OCI-LY1 (cell line): ENCODE measurements at regions not wholly inside any gene's neighbourhood (a gene's known extent, or its start where the extent isn't known, plus 50 kb on each side); places are given as distances from the start of the nearest gene placed in this dataset.
A peak's percentile ranks its signal among the peaks of the same experiment; 100 is the strongest.

Experiments used
- H2AFZ ChIP-seq: fragments of 200-600 bp; sonication (generic), shearing (Covaris generic); 2 replicates; pipeline ENCODE4 v1.6.0; 2014; ENCODE audit warnings: antibody characterized with exemption, mild to moderate bottlenecking, low read length
- H3F3A ChIP-seq: fragments of 200-600 bp; sonication (generic), shearing (Covaris generic); 2 replicates; pipeline ENCODE4 v1.6.0; 2014; ENCODE audit warnings: mild to moderate bottlenecking, antibody characterized with exemption, low read length, moderate library complexity; ENCODE audit not compliant: insufficient read depth
- H3K27ac ChIP-seq: fragments of 200-600 bp; sonication (generic); 2 replicates; pipeline ENCODE4 v1.5.1; 2014; ENCODE audit warnings: low read length, mixed run types, mild to moderate bottlenecking, low read depth; ENCODE audit not compliant: poor library complexity, severe bottlenecking
- H3K27me3 ChIP-seq: fragments of 200-600 bp; sonication (generic); 2 replicates; pipeline ENCODE4 v1.6.0; 2014; ENCODE audit warnings: antibody characterized with exemption, mild to moderate bottlenecking, low read length, moderate library complexity; ENCODE audit not compliant: insufficient read depth
- H3K36me3 ChIP-seq: fragments of 200-600 bp; sonication (generic); 2 replicates; pipeline ENCODE4 v1.6.1; 2014; ENCODE audit warnings: mild to moderate bottlenecking, antibody characterized with exemption, low read length, moderate library complexity, mixed read lengths; ENCODE audit not compliant: insufficient read depth
- H3K4me1 ChIP-seq: fragments of 200-600 bp; sonication (generic); 2 replicates; pipeline ENCODE4 v1.5.1; 2014; ENCODE audit warnings: mild to moderate bottlenecking, low read length, moderate library complexity; ENCODE audit not compliant: insufficient read depth, severe bottlenecking
- H3K4me2 ChIP-seq: fragments of 200-600 bp; sonication (generic), shearing (Covaris generic); 2 replicates; pipeline ENCODE4 v1.6.1; 2014; ENCODE audit warnings: low read length
- H3K4me3 ChIP-seq: fragments of 200-600 bp; sonication (generic); 2 replicates; pipeline ENCODE4 v1.5.1; 2014; ENCODE audit warnings: low read length, low read depth, mild to moderate bottlenecking, mixed read lengths; ENCODE audit not compliant: poor library complexity, severe bottlenecking
- H3K79me2 ChIP-seq: fragments of 200-600 bp; shearing (Covaris generic); 2 replicates; pipeline ENCODE4 v1.6.1; 2016; ENCODE audit warnings: mixed run types, low read length, mixed read lengths; ENCODE audit not compliant: insufficient read depth
- H3K9ac ChIP-seq: fragments of 200-600 bp; sonication (generic), shearing (Covaris generic); 2 replicates; pipeline ENCODE4 v1.6.1; 2014; ENCODE audit warnings: mild to moderate bottlenecking, low read length, mixed read lengths
- H3K9me2 ChIP-seq: fragments of 200-600 bp; sonication (generic), shearing (Covaris generic); 2 replicates; pipeline ENCODE4 v1.6.1; 2014; ENCODE audit warnings: low read depth, mild to moderate bottlenecking, low read length, mixed read lengths
- H3K9me3 ChIP-seq: fragments of 200-600 bp; shearing (Covaris generic); 2 replicates; pipeline ENCODE4 v1.6.1; 2014; ENCODE audit warnings: low read length, mixed read lengths
- H4K20me1 ChIP-seq: fragments of 200-600 bp; sonication (generic), shearing (Covaris generic); 2 replicates; pipeline ENCODE4 v1.6.0; 2016; ENCODE audit warnings: mild to moderate bottlenecking, low read length; ENCODE audit not compliant: insufficient read depth
- EZH2 ChIP-seq: fragments of 200-600 bp; sonication (generic), shearing (Covaris generic); IDR thresholded peaks from 2 replicates; pipeline ENCODE4 v1.8.0; 2017; ENCODE audit warnings: borderline replicate concordance, mixed run types, mild to moderate bottlenecking, antibody characterized with exemption, low read length, moderate library complexity, mixed read lengths
- TF ChIP-seq, protein P1 (sequence below): fragments of 200-600 bp; sonication (generic), shearing (Covaris generic); IDR thresholded peaks from 2 replicates; pipeline ENCODE4 v1.5.1; 2017; ENCODE audit warnings: mild to moderate bottlenecking, antibody characterized with exemption, low read length, moderate library complexity, mixed read lengths

DNA sequence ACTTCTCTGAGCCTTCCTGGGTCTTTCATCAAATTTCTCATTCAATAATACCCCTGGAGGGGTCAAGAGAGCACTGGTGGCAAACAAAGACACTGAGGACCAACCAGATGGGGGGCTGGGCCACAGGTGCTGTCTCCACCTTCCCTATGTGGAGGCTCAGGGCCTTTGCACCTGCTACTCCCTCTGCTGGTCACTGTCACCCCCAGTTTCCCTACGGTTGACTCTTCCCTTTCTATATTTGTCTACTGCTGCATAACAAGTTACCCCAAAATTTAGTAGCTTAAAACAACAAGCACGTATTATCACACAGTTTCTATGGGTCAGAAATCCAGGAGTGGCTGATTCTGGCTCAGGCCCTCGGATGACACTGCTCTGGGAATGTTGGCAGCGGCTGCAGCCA lies 138.8 kb upstream of the RUNX3 start:
- Histone ChIP-seq H3K4me2 (no peak overlapping the region), H3K79me2 (no peaks in the 10 kb centered on the region), H3K4me1 (no peaks in the 10 kb centered on the region), H4K20me1 (no peaks in the 10 kb centered on the region), H2AFZ (no peak overlapping the region), H3K36me3 (no peaks in the 10 kb centered on the region), H3K9ac (no peak overlapping the region), H3K4me3 (no peak overlapping the region), H3K27ac (no peak overlapping the region), H3K9me3 (no peaks in the 10 kb centered on the region), H3F3A (no peaks in the 10 kb centered on the region), H3K9me2 (no peaks in the 10 kb centered on the region), H3K27me3 (peaks cover 8% of the 10 kb centered on the region; the same call in 1 of the 2 replicates)
- no peak for TF ChIP-seq EZH2
- TF ChIP-seq, protein P1, sequence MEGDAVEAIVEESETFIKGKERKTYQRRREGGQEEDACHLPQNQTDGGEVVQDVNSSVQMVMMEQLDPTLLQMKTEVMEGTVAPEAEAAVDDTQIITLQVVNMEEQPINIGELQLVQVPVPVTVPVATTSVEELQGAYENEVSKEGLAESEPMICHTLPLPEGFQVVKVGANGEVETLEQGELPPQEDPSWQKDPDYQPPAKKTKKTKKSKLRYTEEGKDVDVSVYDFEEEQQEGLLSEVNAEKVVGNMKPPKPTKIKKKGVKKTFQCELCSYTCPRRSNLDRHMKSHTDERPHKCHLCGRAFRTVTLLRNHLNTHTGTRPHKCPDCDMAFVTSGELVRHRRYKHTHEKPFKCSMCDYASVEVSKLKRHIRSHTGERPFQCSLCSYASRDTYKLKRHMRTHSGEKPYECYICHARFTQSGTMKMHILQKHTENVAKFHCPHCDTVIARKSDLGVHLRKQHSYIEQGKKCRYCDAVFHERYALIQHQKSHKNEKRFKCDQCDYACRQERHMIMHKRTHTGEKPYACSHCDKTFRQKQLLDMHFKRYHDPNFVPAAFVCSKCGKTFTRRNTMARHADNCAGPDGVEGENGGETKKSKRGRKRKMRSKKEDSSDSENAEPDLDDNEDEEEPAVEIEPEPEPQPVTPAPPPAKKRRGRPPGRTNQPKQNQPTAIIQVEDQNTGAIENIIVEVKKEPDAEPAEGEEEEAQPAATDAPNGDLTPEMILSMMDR, result peak; percentile 12; the same call in 1 of the 2 replicates

DNA sequence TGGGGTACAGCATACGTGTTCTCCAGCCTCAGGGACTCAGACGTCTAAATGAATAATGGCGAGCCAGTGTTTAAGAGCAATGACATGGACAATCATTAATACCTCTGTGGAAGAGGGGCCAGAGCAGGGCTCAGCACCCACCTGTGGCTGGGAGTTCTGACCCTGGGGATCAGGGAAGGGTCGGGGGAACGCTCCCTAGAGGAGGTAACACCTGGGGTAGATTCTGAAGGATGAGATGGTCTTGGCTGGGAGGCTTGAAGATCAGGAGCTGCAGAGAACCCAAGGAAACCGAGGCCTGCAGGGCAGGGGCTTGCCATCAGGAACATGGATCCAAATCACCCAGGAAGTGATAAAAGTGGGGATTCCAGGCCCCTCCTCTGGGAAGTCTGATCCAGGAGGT lies 138.2 kb upstream of the RUNX3 start:
- H4K20me1 ChIP-seq, result no peaks in the 10 kb centered on the region
- TF ChIP-seq, protein P1, result no peak
- no peak for TF ChIP-seq EZH2
- H3K4me2 ChIP-seq, result no peak overlapping the region
- no peak overlapping the region for H3K27ac ChIP-seq
- H3K36me3 ChIP-seq, result no peaks in the 10 kb centered on the region
- H3K79me2 ChIP-seq, result no peaks in the 10 kb centered on the region
- H3K9ac ChIP-seq, result no peak overlapping the region
- H3F3A ChIP-seq, result no peaks in the 10 kb centered on the region
- H3K9me2 ChIP-seq, result no peaks in the 10 kb centered on the region
- H2AFZ ChIP-seq, result no peak overlapping the region
- H3K4me3 ChIP-seq, result no peak overlapping the region
- no peaks in the 10 kb centered on the region for H3K9me3 ChIP-seq
- H3K27me3 ChIP-seq, result peaks cover 8% of the 10 kb centered on the region; the same call in 1 of the 2 replicates
- H3K4me1 ChIP-seq, result no peaks in the 10 kb centered on the region

- Histone ChIP-seq H3K4me2 (no peak overlapping the region), H3K9me3 (no peaks in the 10 kb centered on the region), H4K20me1 (no peaks in the 10 kb centered on the region), H3K36me3 (no peaks in the 10 kb centered on the region), H3K9ac (no peak overlapping the region), H3K9me2 (no peaks in the 10 kb centered on the region), H3K79me2 (no peaks in the 10 kb centered on the region), H3K4me1 (no peaks in the 10 kb centered on the region), H3K27ac (no peak overlapping the region), H3F3A (no peaks in the 10 kb centered on the region), H3K27me3 (peaks cover 8% of the 10 kb centered on the region; the same call in 1 of the 2 replicates), H2AFZ (no peak overlapping the region), H3K4me3 (no peak overlapping the region)
- no peak for TF ChIP-seq EZH2
- TF ChIP-seq, protein P1, result no peak
Observed at GRCh38 chr1:25067518-25068251, 137.6 kb upstream of the RUNX3 start.
